ENCODE measurements at regions not wholly inside any gene's neighbourhood (a gene's known extent, or its start where the extent isn't known, plus 50 kb on each side); places are given as distances from the start of the nearest gene placed in this dataset.

DNA sequence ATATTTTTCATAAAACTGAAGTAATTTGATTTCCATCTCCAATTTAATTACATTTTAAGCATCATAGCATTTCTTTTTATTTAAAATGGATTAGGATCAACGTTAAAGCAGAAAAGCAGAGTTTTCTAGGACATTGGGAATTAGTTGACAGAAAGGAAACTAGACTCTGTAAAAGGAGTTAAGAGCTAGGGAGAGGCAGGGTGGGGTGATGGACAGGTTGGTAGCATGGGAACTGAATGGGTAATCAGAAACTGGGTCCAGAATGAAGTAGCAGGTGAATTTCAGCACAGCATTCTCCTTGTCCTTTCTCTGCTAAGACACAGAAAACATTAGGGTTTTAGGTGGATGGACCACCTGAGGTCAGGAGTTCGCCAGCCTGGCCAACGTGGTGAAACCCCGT is 97.6 kb downstream of the ANAPC4 start:
- H3K27ac Mint-ChIP-seq: no peak overlapping the region
- H3K4me1 Mint-ChIP-seq (ENCODE audit: low read depth): no peaks in the 10 kb centered on the region
- TF ChIP-seq CTCF (IDR thresholded peaks at IDR 0.05; ENCODE audit: unreplicated experiment): no peak
- peaks cover 4% of the 10 kb centered on the region for H3K9me3 Mint-ChIP-seq (ENCODE audit: low read depth)
- DNase-seq (ENCODE audit: low spot score, unreplicated experiment): no peak
- H3K27me3 Mint-ChIP-seq: no peaks in the 10 kb centered on the region
- H3K36me3 Mint-ChIP-seq (ENCODE audit: insufficient read depth): no peaks in the 10 kb centered on the region
- H3K4me3 Mint-ChIP-seq (ENCODE audit: low read depth): no peak overlapping the region

- Mint-ChIP-seq H3K36me3 (ENCODE audit: insufficient read depth) (no peaks in the 10 kb centered on the region), H3K9me3 (ENCODE audit: low read depth) (peaks cover 4% of the 10 kb centered on the region), H3K4me1 (ENCODE audit: low read depth) (no peaks in the 10 kb centered on the region), H3K27ac (no peak overlapping the region), H3K27me3 (peaks cover 10% of the 10 kb centered on the region), H3K4me3 (ENCODE audit: low read depth) (no peak overlapping the region)
- DNase-seq (ENCODE audit: low spot score, unreplicated experiment): no peak
- TF ChIP-seq CTCF (IDR thresholded peaks at IDR 0.05; ENCODE audit: unreplicated experiment): no peak
Observed at GRCh38 chr4:25477221-25477620, 100.2 kb downstream of the ANAPC4 start.

- DNase-seq (ENCODE audit: low spot score, unreplicated experiment): no peak
Observed at GRCh38 chr4:25481648-25482047, 104.6 kb downstream of the ANAPC4 start.

DNA sequence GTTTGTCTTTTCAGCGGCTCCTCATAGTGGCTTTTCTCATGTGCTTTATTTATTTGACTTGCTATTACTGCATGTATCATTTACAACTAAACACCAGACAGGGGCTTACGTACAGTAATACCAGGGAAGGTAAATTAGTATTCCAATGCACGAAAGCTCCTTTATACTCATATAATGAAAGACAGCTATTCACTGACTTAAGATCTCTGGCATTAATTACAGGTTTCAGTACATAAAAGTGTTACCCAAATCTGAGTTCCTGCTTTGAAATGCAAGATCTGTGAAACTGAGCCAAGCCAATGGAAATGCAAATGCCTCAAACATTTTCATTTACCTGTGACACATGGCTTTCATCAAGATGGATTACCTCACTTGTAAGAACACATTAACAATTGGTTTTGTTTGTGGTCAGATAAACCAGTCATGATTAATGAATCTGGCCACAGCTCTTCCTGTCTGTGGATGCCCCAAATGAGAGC is 107.2 kb downstream of the ANAPC4 start:
- Mint-ChIP-seq H3K27ac (no peak overlapping the region), H3K4me3 (ENCODE audit: low read depth) (no peak overlapping the region), H3K27me3 (peaks cover 10% of the 10 kb centered on the region), H3K9me3 (ENCODE audit: low read depth) (peaks cover 12% of the 10 kb centered on the region), H3K36me3 (ENCODE audit: insufficient read depth) (peaks cover 3% of the 10 kb centered on the region), H3K4me1 (ENCODE audit: low read depth) (peaks cover 5% of the 10 kb centered on the region)
- no peak for TF ChIP-seq CTCF (IDR thresholded peaks at IDR 0.05; ENCODE audit: unreplicated experiment)
- no peak for DNase-seq (ENCODE audit: low spot score, unreplicated experiment)

More at GRCh38 chr4:25481648-25482047, 104.6 kb downstream of the ANAPC4 start:
- TF ChIP-seq CTCF (IDR thresholded peaks at IDR 0.05; ENCODE audit: unreplicated experiment): no peak
- Mint-ChIP-seq H3K4me3 (ENCODE audit: low read depth) (no peak overlapping the region), H3K27me3 (peaks cover 10% of the 10 kb centered on the region), H3K36me3 (ENCODE audit: insufficient read depth) (no peaks in the 10 kb centered on the region), H3K9me3 (ENCODE audit: low read depth) (peaks cover 4% of the 10 kb centered on the region), H3K27ac (no peak overlapping the region), H3K4me1 (ENCODE audit: low read depth) (peaks cover 5% of the 10 kb centered on the region)

DNA sequence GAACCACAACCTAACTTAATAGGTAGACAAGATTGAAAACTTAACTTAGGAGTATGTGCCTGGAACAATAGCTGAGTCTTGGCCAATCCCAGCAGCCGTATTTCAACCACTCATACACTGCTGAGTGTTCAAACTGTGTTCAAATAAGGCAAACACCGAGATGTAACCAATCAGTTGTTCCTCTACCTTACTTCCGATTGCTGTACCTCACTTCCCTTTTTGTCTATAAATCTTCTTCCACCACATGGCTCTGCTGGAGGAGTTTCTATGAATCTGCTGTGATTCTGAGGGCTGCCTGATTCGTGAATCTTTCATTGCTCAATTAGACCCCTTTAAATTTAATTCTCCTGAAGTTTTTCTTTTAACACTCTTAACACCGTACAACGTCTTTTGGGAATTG is 108.0 kb downstream of the ANAPC4 start:
- Mint-ChIP-seq H3K27ac (no peak overlapping the region), H3K4me1 (ENCODE audit: low read depth) (peaks cover 9% of the 10 kb centered on the region), H3K27me3 (peaks cover 10% of the 10 kb centered on the region), H3K9me3 (ENCODE audit: low read depth) (peaks cover 12% of the 10 kb centered on the region), H3K4me3 (ENCODE audit: low read depth) (no peak overlapping the region), H3K36me3 (ENCODE audit: insufficient read depth) (peaks cover 3% of the 10 kb centered on the region)
- DNase-seq (ENCODE audit: low spot score, unreplicated experiment): no peak
- TF ChIP-seq CTCF (IDR thresholded peaks at IDR 0.05; ENCODE audit: unreplicated experiment): no peak
